ENCODE measurements at regions not wholly inside any gene's neighbourhood (a gene's known extent, or its start where the extent isn't known, plus 50 kb on each side); places are given as distances from the start of the nearest gene placed in this dataset.

DNA sequence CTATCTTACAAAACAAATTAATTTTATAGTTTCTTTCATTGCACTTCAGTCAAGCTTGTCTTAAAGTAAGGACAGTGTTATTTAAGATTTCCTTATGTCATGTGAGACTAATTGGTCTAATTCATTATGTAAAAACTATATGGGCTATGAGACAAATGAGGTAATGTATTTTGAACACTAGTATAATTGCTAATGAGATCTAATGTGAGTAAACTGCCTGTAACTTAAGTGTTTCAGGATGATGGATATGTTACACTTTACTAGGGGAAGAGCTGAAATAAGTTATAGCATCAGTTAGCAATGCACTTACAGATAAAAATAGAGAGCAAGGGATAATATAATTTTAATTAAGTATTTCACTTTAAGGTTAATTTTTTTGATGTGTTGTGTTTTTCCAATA is 386.3 kb upstream of the MAP3K7 start:
- H3K4me3 ChIP-seq (ENCODE audit: low read depth, poor library complexity, severe bottlenecking): no peak overlapping the region
- intact Hi-C loops (cut with DNase I; ENCODE audit: low total_unique reads): no loop called here
- no peak for TF ChIP-seq POLR2A (IDR thresholded peaks at IDR 0.05)
- DNase-seq (ENCODE audit: low spot score in 2 of 2): no peak

DNA sequence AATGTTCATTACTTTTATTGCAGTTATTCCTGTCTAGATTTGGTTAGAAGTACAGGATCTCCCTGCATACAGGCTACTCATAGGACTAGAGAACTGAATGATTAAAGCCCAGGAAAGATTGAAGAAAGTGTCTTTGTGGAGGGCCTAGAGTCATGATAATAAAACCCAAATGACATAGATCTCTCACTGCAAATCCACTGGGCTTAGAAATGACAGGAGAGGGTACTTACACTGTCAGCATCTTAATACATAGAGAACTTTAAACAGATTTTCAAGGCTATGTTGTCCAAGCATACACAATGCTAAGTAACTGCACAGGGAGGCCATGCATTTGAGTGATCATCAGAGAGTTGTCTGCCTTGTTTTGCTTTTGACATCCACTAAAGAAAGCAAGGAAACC is 383.8 kb upstream of the MAP3K7 start:
- no peak overlapping the region for H3K4me3 ChIP-seq (ENCODE audit: low read depth, poor library complexity, severe bottlenecking)
- DNase-seq (ENCODE audit: low spot score in 2 of 2): no peak
- TF ChIP-seq CTCF (IDR thresholded peaks at IDR 0.05): no peak
- TF ChIP-seq POLR2A (IDR thresholded peaks at IDR 0.05): no peak
- intact Hi-C loops (cut with DNase I; ENCODE audit: low total_unique reads): no loop called here

GRCh38 chr6:90967471-90967870 is 380.6 kb upstream of the MAP3K7 start:
- 80 to 86% methylated on average over 3 of the region's 3 CpGs for WGBS, 2 donors
- TF ChIP-seq POLR2A (IDR thresholded peaks at IDR 0.05) (no peak), CTCF (IDR thresholded peaks at IDR 0.05) (no peak)
- DNase-seq (ENCODE audit: low spot score in 2 of 2): no peak
- intact Hi-C loops (cut with DNase I; ENCODE audit: low total_unique reads): no loop called here
- no peak overlapping the region for H3K4me3 ChIP-seq (ENCODE audit: low read depth, poor library complexity, severe bottlenecking)

DNA sequence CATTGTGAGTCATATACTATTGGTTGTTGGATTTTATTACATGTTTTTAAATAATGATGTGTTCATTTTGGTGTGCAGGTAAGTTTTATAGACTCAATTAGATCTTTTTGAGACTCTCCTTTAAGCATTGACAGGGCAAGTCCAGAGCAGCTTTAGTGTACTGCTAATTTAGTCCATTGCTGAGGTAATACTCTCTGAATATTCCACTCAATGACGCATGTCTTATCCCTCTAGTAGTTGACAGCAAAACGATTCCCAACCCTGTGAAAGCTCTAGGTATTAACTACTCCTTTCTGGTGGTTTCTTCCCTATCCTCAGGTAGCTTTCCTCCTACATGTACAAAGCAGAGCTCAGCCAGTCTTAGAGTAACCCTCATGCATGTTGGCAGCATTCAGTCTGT is 373.5 kb upstream of the MAP3K7 start:
- TF ChIP-seq POLR2A (IDR thresholded peaks at IDR 0.05): no peak
- no peak for TF ChIP-seq CTCF (IDR thresholded peaks at IDR 0.05)
- DNase-seq (ENCODE audit: low spot score in 2 of 2): no peak
- no peak overlapping the region for H3K4me3 ChIP-seq (ENCODE audit: low read depth, poor library complexity, severe bottlenecking)
- 83 to 85% methylated on average over 2 of the region's 2 CpGs for WGBS, 2 donors
- intact Hi-C loops (cut with DNase I; ENCODE audit: low total_unique reads): no loop called here

- no peak for DNase-seq (ENCODE audit: low spot score in 2 of 2)
- TF ChIP-seq POLR2A (IDR thresholded peaks at IDR 0.05) (no peak), CTCF (IDR thresholded peaks at IDR 0.05) (no peak)
- 53 to 73% methylated on average over 3 of the region's 3 CpGs for WGBS, 2 donors
- intact Hi-C loops (cut with DNase I; ENCODE audit: low total_unique reads): no loop called here
- no peak overlapping the region for H3K4me3 ChIP-seq (ENCODE audit: low read depth, poor library complexity, severe bottlenecking)
Observed at GRCh38 chr6:90955246-90955645, 368.4 kb upstream of the MAP3K7 start.

GRCh38 chr6:90953405-90954161 is 366.7 kb upstream of the MAP3K7 start:
- intact Hi-C loops (cut with DNase I; ENCODE audit: low total_unique reads): no loop called here
- no peak overlapping the region for H3K4me3 ChIP-seq (ENCODE audit: low read depth, poor library complexity, severe bottlenecking)
- no peak for DNase-seq (ENCODE audit: low spot score in 2 of 2)
- TF ChIP-seq POLR2A (IDR thresholded peaks at IDR 0.05) (no peak), CTCF (IDR thresholded peaks at IDR 0.05) (no peak)
